ENCODE measurements at regions not wholly inside any gene's neighbourhood (a gene's known extent, or its start where the extent isn't known, plus 50 kb on each side); places are given as distances from the start of the nearest gene placed in this dataset.

DNA sequence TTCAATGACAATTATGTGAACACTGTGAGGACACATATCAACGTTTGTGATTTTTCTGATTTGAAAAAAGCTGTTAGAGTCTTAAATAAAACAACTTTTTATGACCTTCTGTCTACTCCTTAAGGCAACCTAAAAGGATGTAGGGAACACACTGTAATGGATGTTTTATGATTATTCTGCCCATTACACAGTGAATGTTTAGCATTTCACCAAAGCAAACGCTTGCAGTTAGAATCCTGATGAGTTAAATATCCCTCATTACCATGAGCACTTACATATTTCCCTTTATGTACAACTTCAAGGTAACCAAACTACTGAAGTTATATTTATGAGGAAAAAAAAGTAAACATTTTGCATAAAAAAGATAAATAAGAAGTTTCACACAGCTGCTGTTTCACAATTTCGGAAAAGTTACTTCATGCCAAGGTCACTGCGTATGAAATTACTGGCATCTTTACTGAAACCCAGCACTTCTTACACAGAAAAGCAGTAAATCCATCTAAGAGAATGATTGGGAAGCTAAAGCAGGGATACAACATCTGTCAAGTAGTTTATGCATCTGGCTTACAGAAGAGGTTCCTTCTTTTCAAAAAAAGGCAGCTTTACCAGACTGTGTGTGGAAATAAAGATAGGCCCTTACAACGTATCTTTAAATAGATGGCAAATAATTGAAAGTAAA lies 733.7 kb upstream of the ATXN8OS start:
- Mint-ChIP-seq H3K27me3 (no peaks in the 10 kb centered on the region), H3K27ac (no peak overlapping the region), H3K4me3 (no peak overlapping the region), H3K4me1 (no peaks in the 10 kb centered on the region), H3K9me3 (ENCODE audit: low read depth) (peaks cover 7% of the 10 kb centered on the region), H3K36me3 (ENCODE audit: low read depth) (no peaks in the 10 kb centered on the region)
- no peak for DNase-seq
- intact Hi-C loops (cut with DNase I, micrococcal nuclease) = no loop called here
- CTCF ChIA-PET = interaction anchor here (0.5 to 0.6 kb wide), 2 partner anchors 161 to 311 kb away, joined by 3 read pairs; no protein-coding TSS in a partner anchor
- POLR2A ChIA-PET = no interaction called here
- ATAC-seq = no peak

DNA sequence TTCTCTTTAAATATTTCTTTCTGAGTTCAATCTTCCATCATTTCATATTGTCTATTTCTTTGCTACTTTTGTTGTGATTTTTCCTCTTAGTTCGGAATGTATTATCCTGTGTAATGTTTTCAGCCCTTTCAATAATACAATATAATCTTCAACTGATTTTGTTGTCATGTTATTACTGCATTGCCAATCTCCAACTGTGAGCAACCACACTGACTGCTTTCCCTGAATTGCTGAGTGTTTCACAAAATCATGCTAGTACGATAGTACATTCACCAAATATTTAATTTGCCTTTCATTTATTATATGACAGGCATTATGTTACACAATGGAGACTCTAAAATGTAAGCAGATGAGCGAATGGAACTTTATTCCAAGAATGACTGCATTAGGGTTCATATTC lies 744.3 kb upstream of the ATXN8OS start:
- Mint-ChIP-seq H3K27me3 (no peaks in the 10 kb centered on the region), H3K9me3 (ENCODE audit: low read depth) (peaks cover 22% of the 10 kb centered on the region), H3K36me3 (ENCODE audit: low read depth) (no peaks in the 10 kb centered on the region), H3K4me3 (no peak overlapping the region), H3K27ac (no peak overlapping the region), H3K4me1 (no peaks in the 10 kb centered on the region)
- CTCF ChIA-PET = no interaction called here
- ATAC-seq (no peak), DNase-seq (no peak)
- intact Hi-C loops (cut with DNase I, micrococcal nuclease) = no loop called here
- POLR2A ChIA-PET = no interaction called here

DNA sequence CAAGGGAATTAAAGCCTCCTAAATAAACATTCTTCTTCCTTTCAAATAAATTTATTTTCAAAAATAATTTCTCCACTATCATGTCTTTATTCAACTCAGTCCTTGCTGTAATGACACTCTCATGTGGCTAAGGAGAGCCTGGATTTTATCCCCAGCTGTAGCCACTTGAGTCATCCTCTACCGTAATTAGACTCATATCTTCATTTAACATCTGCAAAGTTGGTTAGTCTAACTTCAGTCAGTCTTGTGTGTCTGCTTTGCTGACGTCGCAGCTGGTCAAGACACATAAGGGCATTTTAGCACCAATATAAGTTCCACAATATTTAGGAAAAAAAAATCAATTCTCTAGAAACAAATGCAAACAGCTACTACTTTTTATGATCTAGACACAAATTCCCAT lies 776.4 kb upstream of the ATXN8OS start:
- CTCF ChIA-PET = no interaction called here
- no peak for DNase-seq
- ATAC-seq = no peak
- POLR2A ChIA-PET = no interaction called here
- Mint-ChIP-seq H3K36me3 (ENCODE audit: low read depth) (no peaks in the 10 kb centered on the region), H3K27me3 (no peaks in the 10 kb centered on the region), H3K9me3 (ENCODE audit: low read depth) (peaks cover 2% of the 10 kb centered on the region), H3K4me3 (no peak overlapping the region), H3K27ac (no peak overlapping the region), H3K4me1 (no peaks in the 10 kb centered on the region)
- intact Hi-C loops (cut with DNase I, micrococcal nuclease) = no loop called here

DNA sequence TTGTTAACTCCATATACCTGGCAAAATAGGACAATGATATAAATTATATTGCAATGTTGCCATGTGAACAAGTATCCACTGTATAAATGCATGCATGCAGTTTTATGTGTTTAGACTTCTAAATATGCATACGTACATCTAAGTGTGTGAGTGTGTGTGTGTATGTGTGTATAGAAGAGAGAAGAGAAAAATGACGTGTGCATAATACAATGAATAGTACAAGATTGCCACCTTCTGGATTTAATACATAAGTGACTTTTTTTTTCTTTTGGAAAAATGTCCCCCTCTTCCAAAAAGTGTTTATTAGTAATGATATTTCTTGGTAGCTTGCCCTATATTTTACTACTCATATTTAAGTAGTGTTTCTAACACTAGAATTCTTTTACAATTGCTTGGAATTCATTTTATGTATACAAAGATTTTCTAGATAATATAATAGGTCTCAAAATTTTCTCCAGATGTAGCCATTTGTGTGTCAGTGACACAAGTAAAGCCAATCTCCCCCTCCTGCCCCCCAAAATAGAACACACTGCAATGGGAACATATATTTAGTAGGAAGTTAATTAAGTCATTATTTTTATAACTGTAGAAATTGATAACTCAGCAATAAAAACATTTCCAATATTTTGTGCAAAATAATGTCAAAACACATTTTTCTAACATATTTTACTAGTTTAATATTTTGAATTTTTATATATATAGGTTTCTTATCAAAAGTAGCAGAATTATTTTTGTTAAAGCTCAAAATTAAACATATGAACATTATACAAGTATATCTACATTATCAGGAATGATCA lies 783.3 kb upstream of the ATXN8OS start:
- Mint-ChIP-seq H3K36me3 (ENCODE audit: low read depth) (no peaks in the 10 kb centered on the region), H3K4me1 (no peaks in the 10 kb centered on the region), H3K27ac (no peak overlapping the region), H3K9me3 (ENCODE audit: low read depth) (peaks cover 2% of the 10 kb centered on the region), H3K4me3 (no peak overlapping the region), H3K27me3 (no peaks in the 10 kb centered on the region)
- intact Hi-C loops (cut with DNase I, micrococcal nuclease) = no loop called here
- POLR2A ChIA-PET = no interaction called here
- ATAC-seq (no peak), DNase-seq (no peak)
- CTCF ChIA-PET = no interaction called here

DNA sequence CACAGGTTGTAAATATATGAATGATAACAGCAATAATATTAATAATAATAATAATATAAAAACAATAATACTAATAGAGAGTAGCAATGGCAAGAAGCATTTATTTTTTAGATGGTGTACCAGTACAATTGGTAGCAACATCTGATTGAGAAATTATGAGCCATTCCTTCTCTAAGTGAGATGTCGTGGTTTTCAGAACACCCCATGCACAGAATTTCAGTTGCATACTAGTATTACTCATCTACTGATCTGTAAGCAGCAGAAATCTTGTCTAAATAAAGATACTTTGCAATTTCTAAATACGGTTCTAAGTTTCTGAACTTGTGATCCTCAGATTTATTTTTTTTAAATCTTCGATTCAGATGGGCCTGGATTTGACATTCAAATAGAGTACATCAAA lies 788.0 kb upstream of the ATXN8OS start:
- H3K27ac Mint-ChIP-seq = no peak overlapping the region
- DNase-seq (no peak), ATAC-seq (no peak)
- H3K4me1 Mint-ChIP-seq = no peaks in the 10 kb centered on the region
- ChIA-PET POLR2A (no interaction called here), CTCF (no interaction called here)
- H3K27me3 Mint-ChIP-seq = no peaks in the 10 kb centered on the region
- H3K9me3 Mint-ChIP-seq (ENCODE audit: low read depth) = peaks cover 5% of the 10 kb centered on the region
- no peaks in the 10 kb centered on the region for H3K36me3 Mint-ChIP-seq (ENCODE audit: low read depth)
- intact Hi-C loops (cut with DNase I, micrococcal nuclease) = no loop called here
- H3K4me3 Mint-ChIP-seq = no peak overlapping the region

DNA sequence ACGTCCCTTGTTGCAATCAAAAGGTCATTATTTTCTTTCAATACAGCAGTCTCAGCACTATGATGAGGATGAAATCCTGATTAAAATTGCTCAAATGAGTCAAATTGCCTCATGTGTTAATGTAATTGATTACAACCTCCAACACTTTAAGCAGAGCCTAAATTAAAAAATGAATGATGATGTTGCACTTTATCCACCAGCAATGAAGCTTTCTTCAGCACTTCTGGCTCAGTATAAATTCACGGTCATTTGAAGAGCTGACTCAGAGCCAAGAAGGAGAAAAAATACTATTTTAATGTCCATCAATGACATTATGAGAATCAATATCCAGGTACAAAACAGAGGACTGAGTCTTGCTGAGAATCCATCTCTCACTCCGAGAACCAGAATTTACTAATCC lies 792.6 kb upstream of the ATXN8OS start:
- H3K27me3 Mint-ChIP-seq = no peaks in the 10 kb centered on the region
- no peak for DNase-seq
- intact Hi-C loops (cut with DNase I, micrococcal nuclease) = no loop called here
- no peaks in the 10 kb centered on the region for H3K4me1 Mint-ChIP-seq
- H3K27ac Mint-ChIP-seq = no peak overlapping the region
- CTCF ChIA-PET = no interaction called here
- no peak overlapping the region for H3K4me3 Mint-ChIP-seq
- POLR2A ChIA-PET = no interaction called here
- no peaks in the 10 kb centered on the region for H3K36me3 Mint-ChIP-seq (ENCODE audit: low read depth)
- no peak for ATAC-seq
- H3K9me3 Mint-ChIP-seq (ENCODE audit: low read depth) = peaks cover 10% of the 10 kb centered on the region

DNA sequence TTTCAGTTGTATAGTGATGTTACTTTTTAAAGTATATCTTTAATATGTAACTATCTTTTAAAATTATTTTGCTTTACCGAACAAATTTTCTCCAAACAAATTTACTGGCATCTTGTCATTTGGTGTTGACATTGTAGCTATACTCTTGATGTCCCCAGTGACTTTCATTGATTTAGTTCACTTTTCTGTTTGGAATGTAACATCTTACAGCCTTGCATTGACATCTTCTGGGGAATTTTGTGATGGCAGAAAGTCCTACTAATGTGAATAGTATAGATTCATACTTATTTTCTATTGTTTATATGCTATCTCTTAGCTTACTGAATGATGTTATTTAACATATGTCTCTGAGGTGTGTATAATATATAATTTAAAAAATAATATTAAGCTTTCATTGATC lies 800.9 kb upstream of the ATXN8OS start:
- no peaks in the 10 kb centered on the region for H3K27me3 Mint-ChIP-seq
- peaks cover 9% of the 10 kb centered on the region for H3K9me3 Mint-ChIP-seq (ENCODE audit: low read depth)
- CTCF ChIA-PET = no interaction called here
- no peaks in the 10 kb centered on the region for H3K36me3 Mint-ChIP-seq (ENCODE audit: low read depth)
- ATAC-seq = no peak
- H3K4me3 Mint-ChIP-seq = no peak overlapping the region
- POLR2A ChIA-PET = no interaction called here
- H3K27ac Mint-ChIP-seq = no peak overlapping the region
- no peaks in the 10 kb centered on the region for H3K4me1 Mint-ChIP-seq
- no peak for DNase-seq
- intact Hi-C loops (cut with DNase I, micrococcal nuclease) = no loop called here

DNA sequence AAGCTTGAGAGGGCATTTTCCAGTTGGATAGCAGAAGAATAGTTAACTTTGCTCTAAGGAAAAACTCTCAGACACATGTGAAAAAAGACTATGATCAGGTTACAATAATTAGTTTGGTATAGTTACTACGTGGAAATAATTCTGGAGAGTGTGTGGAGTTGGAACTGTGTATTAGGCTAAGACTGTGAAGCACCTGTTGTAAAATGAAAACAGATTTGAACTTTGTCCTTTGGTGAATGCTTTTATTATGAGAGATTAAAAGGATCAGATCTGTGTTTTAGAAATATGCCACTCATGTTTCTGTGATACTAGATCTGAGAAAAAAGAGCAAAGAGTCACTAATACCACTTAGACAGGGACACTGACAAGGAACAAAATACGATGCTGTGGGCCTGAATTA lies 807.5 kb upstream of the ATXN8OS start:
- no peak for DNase-seq
- Mint-ChIP-seq H3K4me1 (no peaks in the 10 kb centered on the region), H3K4me3 (no peak overlapping the region), H3K27ac (no peak overlapping the region), H3K36me3 (ENCODE audit: low read depth) (no peaks in the 10 kb centered on the region), H3K9me3 (ENCODE audit: low read depth) (peaks cover 7% of the 10 kb centered on the region), H3K27me3 (no peaks in the 10 kb centered on the region)
- intact Hi-C loops (cut with DNase I, micrococcal nuclease) = no loop called here
- POLR2A ChIA-PET = no interaction called here
- ATAC-seq = no peak
- CTCF ChIA-PET = no interaction called here

DNA sequence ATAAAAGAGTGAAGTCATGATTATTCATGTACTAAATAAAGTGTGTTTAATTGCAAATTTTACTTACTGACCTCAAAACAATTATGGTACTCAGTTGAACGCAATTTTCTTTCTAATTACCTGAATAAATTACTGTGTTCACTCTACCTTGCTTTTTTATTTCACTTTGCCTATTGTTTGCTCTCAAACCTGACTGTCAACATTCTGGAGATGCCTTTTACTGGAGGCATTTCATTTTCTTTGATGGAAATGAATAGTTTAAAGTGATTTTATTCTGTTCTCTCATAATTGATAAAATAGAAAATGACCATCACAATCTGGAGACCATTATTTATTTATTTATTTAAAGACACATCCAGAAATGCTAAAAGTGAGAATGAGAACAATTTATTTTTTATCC lies 811.5 kb upstream of the ATXN8OS start:
- no peaks in the 10 kb centered on the region for H3K36me3 Mint-ChIP-seq (ENCODE audit: low read depth)
- H3K27ac Mint-ChIP-seq = no peak overlapping the region
- H3K27me3 Mint-ChIP-seq = no peaks in the 10 kb centered on the region
- CTCF ChIA-PET = no interaction called here
- no peaks in the 10 kb centered on the region for H3K4me1 Mint-ChIP-seq
- H3K4me3 Mint-ChIP-seq = no peak overlapping the region
- H3K9me3 Mint-ChIP-seq (ENCODE audit: low read depth) = peaks cover 4% of the 10 kb centered on the region
- ATAC-seq (no peak), DNase-seq (no peak)
- intact Hi-C loops (cut with DNase I, micrococcal nuclease) = no loop called here
- POLR2A ChIA-PET = no interaction called here

DNA sequence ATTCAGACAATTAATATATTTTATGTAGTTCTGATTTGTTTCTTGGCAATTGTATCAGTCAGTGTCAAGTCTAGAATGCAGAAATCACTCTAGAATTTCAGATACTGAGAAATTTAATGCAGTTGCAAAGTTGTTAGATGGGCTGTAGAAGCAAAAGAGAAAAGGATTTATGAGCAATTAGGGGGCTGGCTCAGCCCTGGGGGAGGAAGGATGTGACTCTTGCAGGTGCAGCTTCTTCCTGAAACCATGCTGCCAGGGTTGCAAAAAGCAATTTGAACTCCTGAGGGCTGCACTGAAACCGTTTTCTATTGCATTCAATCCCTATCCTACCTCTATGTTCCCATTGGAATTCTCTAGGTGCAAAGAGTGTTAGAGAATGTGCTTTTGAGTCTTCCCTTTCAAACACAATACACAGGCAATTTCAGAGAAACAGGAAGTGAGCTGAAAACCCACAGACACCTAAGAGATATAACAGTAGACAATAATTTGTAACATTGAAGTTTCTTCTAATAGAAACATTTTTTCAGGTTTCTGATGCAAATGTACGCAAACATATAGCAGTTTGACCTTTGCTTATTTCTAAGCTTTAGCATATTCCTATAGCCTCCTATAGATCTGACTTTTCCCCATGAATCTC lies 814.7 kb upstream of the ATXN8OS start:
- no peak overlapping the region for H3K27ac Mint-ChIP-seq
- intact Hi-C loops (cut with DNase I, micrococcal nuclease) = no loop called here
- no peak overlapping the region for H3K4me3 Mint-ChIP-seq
- ChIA-PET POLR2A (no interaction called here), CTCF (no interaction called here)
- no peak for DNase-seq
- H3K36me3 Mint-ChIP-seq (ENCODE audit: low read depth) = no peaks in the 10 kb centered on the region
- H3K4me1 Mint-ChIP-seq = no peaks in the 10 kb centered on the region
- H3K9me3 Mint-ChIP-seq (ENCODE audit: low read depth) = peaks cover 6% of the 10 kb centered on the region
- no peaks in the 10 kb centered on the region for H3K27me3 Mint-ChIP-seq
- ATAC-seq = no peak

DNA sequence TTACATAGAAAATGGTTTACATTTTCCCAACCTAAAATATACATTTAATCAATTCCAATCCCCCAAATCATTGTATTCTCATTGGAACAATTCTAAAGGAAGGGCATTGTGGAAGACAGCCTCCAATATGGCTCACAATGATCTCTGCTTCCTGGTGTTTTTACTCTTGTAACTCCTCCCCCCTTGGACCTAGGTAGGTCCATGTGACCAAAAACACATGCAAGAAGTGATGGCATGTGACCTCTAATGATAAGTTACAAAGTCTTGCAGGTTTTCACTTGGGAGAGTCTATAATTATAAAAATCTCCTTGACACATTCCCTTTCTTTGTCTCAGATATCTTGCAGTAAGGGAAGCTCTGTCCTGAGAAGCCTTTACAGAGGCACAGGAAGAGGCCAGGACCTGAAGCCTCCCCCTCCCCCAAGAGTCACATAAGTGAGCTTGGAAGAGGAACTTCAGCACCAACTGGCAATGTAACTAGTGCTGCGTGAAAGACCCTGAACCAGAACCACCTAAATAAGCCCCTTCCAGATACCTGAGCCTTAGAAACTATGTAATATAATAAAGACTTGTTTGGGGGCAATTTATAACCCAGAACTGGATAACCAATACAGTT lies 816.2 kb upstream of the ATXN8OS start:
- no peaks in the 10 kb centered on the region for H3K4me1 Mint-ChIP-seq
- ATAC-seq = no peak
- no peak overlapping the region for H3K4me3 Mint-ChIP-seq
- CTCF ChIA-PET = no interaction called here
- no peaks in the 10 kb centered on the region for H3K36me3 Mint-ChIP-seq (ENCODE audit: low read depth)
- DNase-seq = no peak
- H3K27me3 Mint-ChIP-seq = no peaks in the 10 kb centered on the region
- no peak overlapping the region for H3K27ac Mint-ChIP-seq
- POLR2A ChIA-PET = no interaction called here
- H3K9me3 Mint-ChIP-seq (ENCODE audit: low read depth) = peaks cover 6% of the 10 kb centered on the region
- intact Hi-C loops (cut with DNase I, micrococcal nuclease) = no loop called here

DNA sequence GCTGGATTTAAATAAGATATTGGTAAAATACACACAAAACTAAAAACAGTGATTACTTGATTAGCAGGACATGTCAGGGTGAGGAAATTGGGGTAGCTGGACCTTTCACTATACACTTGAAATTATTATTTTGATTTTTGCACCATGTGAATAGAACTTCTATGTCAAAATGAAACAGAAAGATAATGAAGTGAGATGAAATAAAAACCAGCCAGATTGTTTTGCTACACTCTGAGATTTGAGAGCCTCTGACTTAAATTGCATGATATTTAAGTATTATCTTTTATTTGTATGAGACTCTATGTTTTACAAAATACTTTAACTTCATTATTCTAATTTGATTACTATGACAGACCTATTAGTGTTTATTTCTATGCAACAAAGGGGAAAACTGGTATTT lies 819.6 kb upstream of the ATXN8OS start:
- POLR2A ChIA-PET = no interaction called here
- intact Hi-C loops (cut with DNase I, micrococcal nuclease) = no loop called here

More for the DNA sequence above, 819.6 kb upstream of the ATXN8OS start:
- Mint-ChIP-seq H3K27me3 (no peaks in the 10 kb centered on the region), H3K27ac (no peak overlapping the region), H3K36me3 (ENCODE audit: low read depth) (no peaks in the 10 kb centered on the region), H3K4me3 (no peak overlapping the region), H3K9me3 (ENCODE audit: low read depth) (peaks cover 6% of the 10 kb centered on the region), H3K4me1 (no peaks in the 10 kb centered on the region)
- CTCF ChIA-PET = interaction anchor here (1.5 kb wide), 1 partner anchor 21 kb away, joined by 3 read pairs; no protein-coding TSS in a partner anchor
- ATAC-seq = no peak
- no peak for DNase-seq

Measured in activated CD4-positive, alpha-beta T cell treated with anti-CD3 and anti-CD28 coated beads for 36 hours (primary cell).